Activated naive CD4-positive, alpha-beta T cell treated with anti-CD3 and anti-CD28 coated beads, Interleukin-2, amount 50 U/mL, for 16 hours (primary cell): ENCODE measurements at regions not wholly inside any gene's neighbourhood (a gene's known extent, or its start where the extent isn't known, plus 50 kb on each side); places are given as distances from the start of the nearest gene placed in this dataset.
"Not testable (repeated sequence)": the region's sequence is repeated elsewhere in the genome, so short reads cannot be mapped to it uniquely, and the experiment has no call there.

Experiments
- DNase-seq: peaks from one replicate; pipeline ENCODE4 v3.0.0-alpha.2; 2020

DNA sequence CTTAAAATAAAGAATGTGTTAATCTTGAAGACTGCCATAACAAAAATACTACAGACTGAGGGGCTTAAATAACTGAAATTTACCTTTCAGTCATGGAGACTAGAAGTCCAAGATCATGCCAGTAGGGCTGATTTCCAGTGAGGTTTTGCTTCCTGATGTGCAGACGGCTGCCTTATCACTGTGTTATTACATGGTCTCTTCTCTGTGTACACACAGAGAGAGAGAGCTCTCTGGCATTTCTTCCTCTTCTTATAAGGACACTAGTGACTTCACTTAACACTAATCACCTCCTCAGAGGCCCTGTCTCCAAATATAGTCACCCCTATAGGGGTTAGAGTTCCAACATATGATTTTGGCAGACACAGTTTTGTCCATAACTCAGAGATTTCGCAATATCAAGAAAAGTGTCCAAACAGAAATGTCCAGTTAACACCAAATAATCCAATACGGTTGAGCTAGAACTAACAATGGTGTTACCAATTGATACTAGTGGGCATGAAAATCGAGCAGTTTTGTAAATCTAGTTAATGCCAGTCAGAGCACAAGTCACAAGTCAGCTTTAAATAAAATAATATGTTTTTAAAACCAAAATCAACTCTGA is 399.8 kb downstream of the ADCYAP1 start:
- DNase-seq, result no peak

DNA sequence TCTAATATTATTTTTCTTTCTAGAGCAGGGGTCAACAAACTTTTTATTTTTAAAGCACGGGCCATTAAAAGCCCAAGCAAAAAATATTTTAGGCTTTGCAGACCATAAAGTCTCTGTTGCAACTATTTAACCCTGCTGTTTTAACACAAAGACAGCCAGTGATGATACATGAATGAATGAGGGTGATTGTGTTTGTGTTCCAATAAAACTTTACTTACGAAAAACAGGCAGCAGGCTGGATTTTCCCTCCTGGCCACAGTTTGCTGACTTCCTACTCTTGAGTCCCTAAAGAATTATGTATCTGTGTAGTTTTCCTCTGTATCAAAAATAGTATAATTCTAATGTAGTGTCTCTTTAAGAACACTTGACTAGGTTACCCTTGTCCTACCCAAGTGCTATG is 402.0 kb downstream of the ADCYAP1 start:
- DNase-seq, result no peak

DNA sequence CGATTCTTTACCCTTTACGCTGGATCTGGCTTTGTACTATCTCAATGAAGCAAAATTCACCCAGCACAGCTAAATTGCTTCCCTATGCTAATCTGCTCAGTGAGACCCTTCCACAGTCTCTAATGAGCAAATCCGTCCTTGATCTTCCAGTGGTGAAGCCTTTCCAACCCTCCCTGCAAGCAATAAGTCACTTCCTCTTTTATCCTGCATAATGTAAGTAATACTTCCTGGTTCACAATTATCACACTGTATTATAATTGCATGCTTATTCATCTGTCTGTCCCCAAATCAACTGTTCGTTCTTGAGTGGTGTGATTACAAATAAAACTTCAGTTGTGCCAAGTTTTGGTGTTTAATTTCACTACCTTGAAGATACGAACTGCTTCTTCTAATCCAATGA is 404.0 kb downstream of the ADCYAP1 start:
- no peak for DNase-seq

DNA sequence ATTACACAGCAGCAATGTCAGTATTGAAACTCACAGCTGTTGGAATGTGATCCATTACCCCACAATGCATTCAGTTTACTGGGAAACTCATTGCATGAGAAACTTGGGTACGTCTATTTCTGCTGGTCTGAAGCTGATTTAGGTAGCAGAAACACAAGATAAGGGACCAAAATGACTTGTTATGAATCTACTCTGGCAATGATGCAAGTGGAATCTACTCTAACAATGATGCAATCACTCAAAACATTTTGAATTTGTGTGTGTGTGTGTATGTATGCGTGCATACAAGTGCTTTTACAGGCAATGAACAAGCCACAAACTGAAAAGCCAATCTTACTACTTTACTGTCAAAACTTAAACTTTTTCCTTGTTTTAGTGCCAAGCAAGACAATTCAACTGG is 406.7 kb downstream of the ADCYAP1 start:
- no peak for DNase-seq

DNA sequence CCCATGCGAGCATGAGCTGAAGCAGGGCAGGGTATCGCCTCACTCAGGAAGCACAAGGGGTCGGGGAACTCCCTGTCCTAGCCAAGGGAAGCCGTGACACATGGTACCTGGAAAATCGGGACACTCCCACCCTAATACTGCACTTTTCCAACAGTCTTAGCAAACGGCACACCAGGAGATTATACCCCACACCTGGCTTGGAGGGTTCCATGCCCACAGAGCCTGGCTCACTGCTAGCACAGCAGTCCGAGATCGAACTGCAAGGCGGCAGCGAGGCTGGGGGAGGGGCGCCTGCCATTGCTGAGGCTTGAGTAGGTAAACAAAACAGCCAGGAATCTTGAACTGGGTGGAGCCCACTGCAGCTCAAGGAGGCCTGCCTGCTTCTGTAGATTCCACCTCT is 430.7 kb downstream of the ADCYAP1 start:
- not testable (repeated sequence) for DNase-seq

DNA sequence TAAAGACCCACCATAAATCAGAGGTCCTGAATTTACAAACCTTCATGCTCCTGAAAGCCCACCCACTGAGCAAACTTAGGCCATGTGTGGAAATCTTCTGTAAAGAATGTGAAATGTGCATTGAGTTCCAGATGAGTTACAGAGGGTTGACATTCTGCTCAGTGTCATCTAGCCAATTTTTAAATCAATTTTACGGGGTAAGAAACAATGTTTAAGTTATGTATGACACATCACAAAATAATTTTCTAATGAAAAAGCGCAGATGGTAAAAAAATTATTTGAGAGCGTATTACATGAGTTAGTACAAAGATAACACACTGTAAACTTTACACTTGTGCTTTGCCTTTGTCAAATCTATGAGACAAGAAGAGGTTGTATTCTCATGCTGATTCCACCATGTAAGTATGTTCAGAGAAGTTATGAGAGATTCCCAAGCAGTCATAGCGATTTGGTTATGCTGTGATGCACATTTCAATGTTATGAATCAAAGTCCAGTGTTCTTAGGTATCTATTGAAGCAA is 446.3 kb downstream of the ADCYAP1 start:
- no peak for DNase-seq

DNA sequence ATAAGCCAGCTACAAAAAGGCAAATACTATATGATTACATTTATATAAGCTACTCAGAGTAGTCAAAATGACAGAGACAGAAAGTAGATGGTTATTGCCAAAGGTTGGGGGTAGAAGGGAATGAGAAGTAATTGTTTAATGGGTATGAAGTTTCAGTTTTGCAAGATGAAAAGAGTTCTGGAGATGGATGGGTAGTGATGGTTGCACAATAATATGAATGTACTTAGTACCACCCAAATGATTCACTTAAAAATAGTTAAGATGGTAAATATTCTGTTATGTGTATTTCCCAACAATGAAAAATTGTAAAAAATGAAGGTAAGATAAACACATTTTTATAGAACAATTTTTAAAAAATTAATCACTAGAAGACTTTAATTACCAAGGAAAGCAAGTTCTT is 448.4 kb downstream of the ADCYAP1 start:
- no peak for DNase-seq

DNA sequence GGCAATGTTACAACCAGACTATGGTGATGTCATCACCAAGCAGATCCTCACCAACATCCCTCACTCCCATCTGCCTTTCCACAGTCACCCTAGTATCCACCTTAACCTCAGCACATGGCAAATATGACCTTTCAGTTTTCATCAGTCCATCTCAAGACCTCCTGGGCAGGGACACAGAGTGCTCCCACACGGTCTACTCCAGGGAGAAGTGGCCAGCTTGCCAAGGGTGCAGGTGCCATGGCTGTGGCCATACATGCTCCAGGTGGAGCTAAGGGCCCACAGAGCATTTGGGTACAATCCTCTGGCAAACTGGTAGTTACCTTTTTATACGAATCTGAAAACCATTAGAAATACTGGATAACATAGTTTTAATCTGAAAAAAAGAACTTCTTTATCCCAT is 453.1 kb downstream of the ADCYAP1 start:
- no peak for DNase-seq

DNA sequence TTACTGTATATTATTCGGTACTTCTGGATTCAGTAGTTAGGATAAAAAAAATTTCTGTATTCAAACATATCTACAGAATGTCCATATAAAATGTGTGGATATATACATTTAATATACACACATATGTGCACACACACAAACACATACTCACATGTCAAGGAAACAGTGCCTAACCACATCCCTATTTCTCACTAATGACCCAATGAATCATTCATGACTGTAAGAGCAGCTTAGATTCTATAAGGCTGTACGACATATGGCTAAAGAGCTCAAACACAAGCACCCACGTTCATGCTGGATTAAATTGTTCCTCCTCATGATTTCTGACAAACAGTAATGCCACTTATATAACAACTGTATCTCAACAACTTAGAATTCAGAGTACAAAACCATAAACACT is 457.3 kb downstream of the ADCYAP1 start:
- DNase-seq, result no peak

DNA sequence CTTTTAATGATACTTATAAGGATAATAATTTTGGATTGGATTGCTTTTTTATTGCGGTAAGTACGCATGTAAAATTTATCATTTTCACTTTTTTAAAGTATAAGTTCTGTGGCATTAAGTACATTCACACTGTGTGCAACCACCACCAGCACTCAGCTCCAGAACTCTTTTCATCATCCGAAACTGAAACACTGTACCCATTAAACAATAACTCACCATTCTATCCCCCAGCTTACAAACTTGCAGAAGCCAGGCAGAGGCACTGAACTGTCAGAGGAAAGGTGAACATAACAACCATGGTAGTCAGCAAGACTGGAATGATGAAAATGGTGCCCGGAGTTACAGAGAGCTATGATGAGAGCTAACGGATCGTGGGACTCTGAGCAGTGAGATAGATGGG is 465.9 kb downstream of the ADCYAP1 start:
- no peak for DNase-seq

DNA sequence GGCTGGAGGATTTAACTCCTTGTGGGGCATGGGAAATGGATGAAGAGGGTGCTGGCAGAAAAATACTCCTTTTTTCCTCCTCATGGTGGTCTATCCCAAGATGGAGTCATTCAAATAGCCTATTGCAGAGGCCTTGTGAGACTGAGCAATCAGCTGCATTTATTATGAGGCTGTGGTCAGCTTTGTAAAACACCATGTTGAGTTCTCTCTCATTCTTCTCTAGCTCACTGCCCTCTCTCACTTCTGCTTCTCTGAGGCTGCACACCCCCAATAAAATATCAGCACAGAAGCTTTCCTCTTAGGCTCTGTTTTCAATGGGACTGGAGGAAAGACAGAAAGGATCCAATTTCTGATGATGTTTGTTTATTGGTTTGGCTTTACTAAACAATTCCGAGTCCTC is 467.1 kb downstream of the ADCYAP1 start:
- DNase-seq, result no peak

DNA sequence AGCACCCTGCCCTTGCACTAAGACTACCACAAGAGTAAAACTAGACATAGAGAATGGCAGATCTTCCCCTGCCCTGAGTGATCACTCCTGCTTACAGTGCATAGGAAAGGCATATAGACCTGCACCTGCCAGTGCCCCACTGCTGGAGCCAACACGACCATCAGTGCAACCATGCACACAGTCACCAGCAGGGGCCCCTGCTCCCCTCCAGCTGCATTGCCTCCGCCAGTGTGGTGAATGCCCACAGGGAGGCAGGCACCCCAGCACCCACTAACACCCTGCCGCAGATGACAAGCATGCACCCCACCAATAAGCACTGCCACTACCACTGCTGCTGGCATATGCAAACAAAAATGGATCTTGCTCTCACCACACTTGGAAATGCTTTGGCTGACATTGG is 478.8 kb downstream of the ADCYAP1 start:
- DNase-seq, result no peak

DNA sequence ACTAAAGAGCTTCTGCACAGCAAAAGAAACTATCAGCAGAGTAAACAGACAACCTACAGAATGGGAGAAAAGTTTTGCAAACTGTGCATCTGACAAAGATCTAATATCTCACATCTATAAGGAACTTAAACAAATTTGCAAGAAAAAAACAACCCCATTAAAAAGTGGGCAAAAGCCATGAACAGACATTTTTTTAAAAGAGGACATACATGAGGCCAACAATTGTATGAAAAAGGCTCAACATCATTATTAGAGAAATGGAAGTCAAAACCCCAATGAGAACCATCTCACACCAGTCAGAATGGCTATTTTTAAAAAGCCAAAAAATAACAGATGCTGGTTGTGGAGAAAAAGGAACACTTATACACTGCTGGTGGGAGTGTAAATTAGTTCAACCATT is 483.8 kb downstream of the ADCYAP1 start:
- DNase-seq, result not testable (repeated sequence)

DNA sequence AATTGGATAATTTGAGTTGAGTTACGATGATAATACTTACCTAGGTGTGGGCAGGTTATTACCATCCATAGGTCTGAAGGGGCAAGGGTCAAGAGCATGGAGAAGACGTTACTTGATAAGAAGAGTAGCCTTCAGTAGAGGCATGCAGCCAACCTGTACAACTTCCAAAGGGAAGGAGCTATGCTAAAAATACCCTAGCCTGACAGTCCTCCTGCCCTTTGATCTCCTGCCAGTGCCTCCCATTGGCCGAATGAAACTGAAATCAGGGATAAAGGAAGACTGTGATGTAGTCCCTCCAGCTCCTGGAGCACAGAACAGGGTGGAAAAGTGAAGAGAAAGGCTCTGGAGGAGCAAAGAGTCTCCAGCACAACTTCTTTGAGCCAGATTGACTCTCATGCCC is 487.4 kb downstream of the ADCYAP1 start:
- no peak for DNase-seq

DNA sequence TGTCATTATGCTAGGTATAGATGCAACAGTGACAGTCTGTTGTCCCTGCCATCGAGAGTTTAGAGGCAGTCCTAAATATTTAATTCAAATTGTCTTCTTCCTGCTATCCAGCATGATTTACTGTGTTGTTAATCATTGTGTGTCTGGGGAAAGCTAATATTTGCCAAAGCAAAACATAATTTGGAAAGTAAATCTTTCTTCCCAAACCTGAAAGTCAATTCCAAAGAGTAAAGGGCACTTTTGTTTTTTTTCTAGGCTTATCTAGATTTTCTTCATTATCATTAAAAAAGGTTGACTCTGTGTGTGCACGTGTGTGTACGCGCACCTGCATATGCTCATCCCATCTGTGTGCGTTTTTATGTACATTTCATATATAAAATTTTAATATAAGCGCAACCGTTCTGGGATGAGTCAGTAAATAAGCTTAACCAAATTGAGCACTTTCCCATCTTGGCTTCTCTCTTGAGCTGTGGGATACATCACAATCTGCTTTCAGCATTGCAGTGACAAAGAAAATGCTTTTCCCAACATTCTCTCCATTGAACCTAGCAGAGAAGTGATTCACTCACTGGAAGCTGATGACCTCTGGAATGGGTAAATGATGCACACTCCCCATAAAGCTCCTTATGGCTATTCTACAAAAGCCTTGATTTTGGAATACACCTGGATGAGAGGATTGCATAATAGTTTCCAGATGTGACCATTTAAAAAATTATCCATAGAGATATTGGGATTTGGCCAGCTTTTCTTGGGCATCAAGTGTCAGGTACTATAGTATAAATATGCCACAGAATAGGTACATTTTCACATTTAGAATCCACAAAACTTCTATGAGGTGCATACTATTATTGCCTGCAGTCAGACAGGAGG is 488.4 kb downstream of the ADCYAP1 start:
- DNase-seq, result no peak

DNA sequence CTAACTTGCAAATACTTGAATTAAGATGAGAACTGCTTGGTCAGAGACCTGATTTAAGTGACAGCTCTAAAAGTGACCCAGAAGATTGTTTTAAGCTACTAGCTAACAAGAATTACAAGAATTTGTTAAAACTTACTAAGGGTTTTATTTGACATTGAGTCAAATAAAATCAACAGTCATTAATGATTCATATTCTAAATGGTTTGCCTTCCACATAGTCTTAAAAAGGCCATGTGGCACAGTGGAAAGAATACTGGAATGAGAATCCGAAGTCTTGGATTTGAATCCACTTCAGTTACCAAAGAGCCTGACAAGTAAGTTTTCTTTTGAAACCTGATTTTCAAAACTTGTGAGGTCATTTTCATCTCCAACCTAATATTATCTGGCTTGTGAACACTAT is 489.3 kb downstream of the ADCYAP1 start:
- DNase-seq, result no peak

DNA sequence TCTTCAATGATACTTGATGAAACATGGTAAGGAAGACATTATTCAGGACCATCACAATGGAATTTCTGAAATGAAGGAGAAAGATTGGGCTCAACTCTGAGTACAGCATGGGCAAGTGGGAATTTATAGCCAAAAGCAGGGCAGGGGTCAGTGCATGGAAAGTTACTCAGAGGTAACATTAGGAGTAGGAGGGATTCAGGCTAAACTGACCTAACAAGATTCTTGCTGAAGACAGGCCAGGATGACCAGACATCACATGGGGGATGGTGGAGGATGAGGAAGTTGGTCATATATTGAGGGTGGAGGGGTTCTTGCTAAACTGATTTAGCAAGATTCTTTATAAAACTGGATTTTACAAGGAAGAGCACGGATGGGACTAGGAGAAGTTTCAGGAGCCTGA is 489.8 kb downstream of the ADCYAP1 start:
- DNase-seq, result no peak

DNA sequence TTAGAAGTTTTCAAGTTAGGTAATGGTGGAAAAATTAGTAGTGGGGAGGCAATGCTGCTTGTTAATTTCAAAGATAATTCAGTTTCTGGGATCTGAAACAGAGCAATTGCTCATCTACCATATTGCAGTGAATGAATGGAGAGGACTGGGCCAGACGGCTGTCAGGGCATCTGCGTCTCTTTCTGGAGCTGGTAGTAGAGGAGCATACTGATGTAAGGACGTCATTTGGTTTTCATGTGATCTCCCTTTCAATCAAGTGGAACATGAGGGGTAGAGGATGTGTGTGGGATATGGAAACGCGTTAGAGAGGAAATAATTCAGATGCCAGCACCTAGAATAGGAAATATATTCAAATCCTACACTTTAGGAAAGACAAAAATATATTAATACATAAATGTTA is 490.3 kb downstream of the ADCYAP1 start:
- DNase-seq, result no peak

DNA sequence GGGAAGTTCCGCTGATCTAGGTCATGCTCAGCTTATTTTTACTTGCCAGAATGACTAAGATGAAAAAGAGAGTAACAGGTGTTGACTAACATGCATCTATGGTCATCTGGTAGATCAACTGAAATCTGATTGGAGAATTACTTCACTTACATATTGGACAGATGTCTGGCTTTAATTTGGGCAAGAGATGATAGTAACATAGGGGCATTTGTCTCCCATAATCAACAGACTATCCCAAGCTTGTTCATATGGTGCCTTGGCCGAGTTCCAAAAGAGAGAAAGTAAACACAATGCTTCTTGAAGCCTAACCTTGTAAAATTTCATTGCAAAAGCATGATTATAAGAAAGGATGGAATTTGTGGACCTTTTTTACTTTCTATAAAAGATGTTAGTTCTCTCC is 503.7 kb downstream of the ADCYAP1 start:
- no peak for DNase-seq

DNA sequence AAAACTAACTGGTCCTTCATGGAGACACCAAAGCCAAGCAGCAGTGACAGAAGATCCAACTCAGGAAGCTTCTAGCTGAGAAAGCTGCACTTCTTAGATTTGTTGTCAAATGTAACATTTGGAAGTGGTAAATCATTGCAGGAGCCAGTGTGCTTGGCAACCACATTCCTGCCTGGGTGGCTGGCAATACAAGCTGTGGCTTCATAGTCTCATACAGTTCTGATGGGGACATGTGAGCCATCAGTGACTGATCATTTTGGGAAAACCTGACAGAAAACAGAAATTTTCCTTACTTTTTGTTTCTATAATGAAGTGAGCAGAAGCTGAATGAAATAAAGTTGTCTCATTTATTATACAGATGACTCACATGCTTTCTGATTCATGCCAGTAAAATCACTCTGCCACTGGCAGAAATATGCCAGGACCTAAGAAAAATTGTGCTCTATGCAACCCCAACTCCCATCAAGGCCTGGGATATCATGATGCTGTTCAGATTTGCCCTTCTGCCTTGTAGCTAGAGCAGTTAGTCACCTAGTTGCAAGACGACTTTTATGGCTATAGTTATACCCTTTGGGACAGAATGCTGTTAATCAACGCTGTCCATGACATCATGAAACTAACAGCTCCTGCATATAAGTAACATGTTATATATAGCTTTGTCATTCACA is 508.1 kb downstream of the ADCYAP1 start:
- no peak for DNase-seq

DNA sequence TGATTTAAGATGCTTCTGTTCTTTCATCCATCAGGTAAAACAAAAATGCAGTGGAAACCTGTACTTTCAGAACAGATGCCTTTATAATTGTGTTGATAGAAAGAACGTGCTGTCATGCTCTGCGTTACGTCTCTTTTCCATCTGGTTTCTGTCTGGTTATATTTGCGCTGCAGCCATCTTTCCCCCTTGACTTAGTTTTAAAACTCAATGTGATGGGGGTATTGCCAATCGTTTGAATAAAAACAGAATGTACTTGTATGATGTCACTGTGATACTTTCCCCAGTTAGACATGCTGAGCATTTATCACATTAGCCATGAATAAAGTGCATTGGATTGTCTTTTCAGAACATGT is 508.6 kb downstream of the ADCYAP1 start:
- no peak for DNase-seq

DNA sequence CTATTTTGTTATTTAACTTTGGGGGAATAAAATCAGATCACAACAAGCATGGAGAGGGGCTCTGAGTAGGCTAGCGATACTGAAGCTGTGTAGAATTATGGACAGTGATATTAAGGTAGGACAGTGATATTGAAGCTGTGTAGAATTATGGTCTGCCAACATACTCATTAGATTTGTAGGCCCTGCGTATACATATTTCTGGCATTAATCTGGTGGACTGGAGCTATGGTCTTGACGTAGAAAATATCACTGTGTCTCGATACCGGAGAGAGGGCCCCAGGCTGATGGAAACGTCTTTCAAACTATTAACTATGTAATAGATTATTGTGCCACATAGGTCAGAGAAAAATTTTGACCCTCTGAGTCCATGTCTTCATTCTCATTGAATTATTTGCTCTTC is 511.4 kb downstream of the ADCYAP1 start:
- no peak for DNase-seq

DNA sequence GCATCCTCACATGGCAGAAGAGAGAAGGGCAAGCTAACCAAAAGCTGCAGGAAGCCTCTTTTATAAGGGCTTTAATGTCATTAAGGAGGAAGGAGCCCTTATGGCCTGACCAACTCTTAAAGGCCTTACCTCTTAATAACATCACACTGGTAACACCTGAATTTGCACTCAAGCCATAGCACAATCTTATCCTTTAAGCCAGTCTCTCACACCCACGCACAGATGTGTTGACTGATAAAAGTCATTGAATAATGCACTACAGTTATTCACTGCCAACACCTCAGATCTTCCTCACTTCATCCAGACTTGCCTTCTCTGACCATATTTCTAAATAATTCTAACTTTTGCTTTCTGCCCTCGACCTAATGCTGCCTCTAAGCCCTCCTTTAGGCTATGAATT is 516.8 kb downstream of the ADCYAP1 start:
- no peak for DNase-seq

DNA sequence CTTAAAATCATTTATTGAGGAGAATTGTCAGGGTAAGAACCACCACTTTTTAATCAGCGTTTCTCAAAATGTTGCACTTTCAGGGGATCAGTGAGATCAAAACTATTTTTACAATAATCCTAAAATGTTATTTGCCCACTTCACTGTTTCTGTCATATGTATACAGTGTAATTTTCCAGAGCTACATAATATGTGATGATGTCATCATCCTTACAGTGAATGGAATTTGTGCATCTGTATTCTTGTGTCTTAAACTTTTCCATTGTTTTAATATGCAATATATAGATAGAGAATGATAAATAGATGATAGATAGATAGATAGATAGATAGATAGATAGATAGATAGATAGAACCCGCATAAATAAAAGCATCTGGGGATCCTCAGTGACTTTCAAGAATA is 518.0 kb downstream of the ADCYAP1 start:
- no peak for DNase-seq
